ENCODE measurements at regions not wholly inside any gene's neighbourhood (a gene's known extent, or its start where the extent isn't known, plus 50 kb on each side); places are given as distances from the start of the nearest gene placed in this dataset.

DNA sequence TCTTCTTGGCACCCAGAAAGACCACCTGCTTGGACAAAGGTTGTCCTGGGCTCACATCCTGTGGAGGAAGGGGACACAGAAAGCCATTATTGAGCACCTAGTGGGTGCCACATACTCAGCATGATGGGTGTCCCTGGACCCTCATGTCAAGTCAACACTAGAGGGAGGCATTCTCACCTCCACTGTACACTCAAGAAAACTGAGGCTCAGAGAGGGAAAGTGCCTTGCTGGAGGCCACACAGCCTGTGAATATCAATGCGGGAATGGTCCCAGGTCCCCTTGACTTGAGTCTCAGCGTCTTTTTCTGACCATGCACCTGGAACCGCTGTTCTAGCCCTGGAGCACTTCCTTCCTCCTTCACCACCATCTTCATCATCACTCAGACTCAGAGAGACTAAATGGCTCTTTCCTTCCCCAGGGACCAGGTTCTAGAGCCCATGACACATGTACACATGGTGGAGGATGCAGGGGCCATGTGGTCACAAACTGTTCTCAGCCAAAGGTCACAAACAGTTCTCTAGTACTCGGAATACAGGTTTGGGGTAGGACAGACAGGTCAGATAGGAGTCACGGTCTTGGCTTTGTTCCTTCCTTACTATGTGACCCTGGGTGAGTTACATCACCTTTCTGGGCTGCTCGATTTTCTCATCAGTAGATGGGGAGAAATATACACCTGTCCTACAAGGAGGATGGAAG, 89.2 kb upstream of the WNT4 start:
- TF ChIP-seq, protein P1, sequence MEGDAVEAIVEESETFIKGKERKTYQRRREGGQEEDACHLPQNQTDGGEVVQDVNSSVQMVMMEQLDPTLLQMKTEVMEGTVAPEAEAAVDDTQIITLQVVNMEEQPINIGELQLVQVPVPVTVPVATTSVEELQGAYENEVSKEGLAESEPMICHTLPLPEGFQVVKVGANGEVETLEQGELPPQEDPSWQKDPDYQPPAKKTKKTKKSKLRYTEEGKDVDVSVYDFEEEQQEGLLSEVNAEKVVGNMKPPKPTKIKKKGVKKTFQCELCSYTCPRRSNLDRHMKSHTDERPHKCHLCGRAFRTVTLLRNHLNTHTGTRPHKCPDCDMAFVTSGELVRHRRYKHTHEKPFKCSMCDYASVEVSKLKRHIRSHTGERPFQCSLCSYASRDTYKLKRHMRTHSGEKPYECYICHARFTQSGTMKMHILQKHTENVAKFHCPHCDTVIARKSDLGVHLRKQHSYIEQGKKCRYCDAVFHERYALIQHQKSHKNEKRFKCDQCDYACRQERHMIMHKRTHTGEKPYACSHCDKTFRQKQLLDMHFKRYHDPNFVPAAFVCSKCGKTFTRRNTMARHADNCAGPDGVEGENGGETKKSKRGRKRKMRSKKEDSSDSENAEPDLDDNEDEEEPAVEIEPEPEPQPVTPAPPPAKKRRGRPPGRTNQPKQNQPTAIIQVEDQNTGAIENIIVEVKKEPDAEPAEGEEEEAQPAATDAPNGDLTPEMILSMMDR (IDR thresholded peaks at IDR 0.05): peak; percentile 9; the same call in 1 of the 2 replicates
- TF ChIP-seq ZFX (IDR thresholded peaks at IDR 0.05; ENCODE audit: borderline replicate concordance): no peak
